Activated CD8-positive, alpha-beta memory T cell treated with anti-CD3 and anti-CD28 coated beads for 4 hours (primary cell): ENCODE measurements at regions not wholly inside any gene's neighbourhood (a gene's known extent, or its start where the extent isn't known, plus 50 kb on each side); places are given as distances from the start of the nearest gene placed in this dataset.

Experiments
- DNase-seq, 2 donors: peaks; one replicate each; pipeline ENCODE4 v3.0.0-alpha.2; 2020; ENCODE audit warnings: low read depth in 2 of 2

GRCh38 chr3:9301091-9301490, 51.6 kb upstream of the SRGAP3 start:
- no peak for DNase-seq

GRCh38 chr3:9301798-9302197, 52.4 kb upstream of the SRGAP3 start:
- no peak for DNase-seq

GRCh38 chr3:9302425-9303181, 53.2 kb upstream of the SRGAP3 start:
- peak; percentile 27 to 49 for DNase-seq

- no peak for DNase-seq
Observed at GRCh38 chr3:9308298-9308990, 54.4 kb upstream of the THUMPD3 start.

- DNase-seq = no peak
Observed at GRCh38 chr3:9310043-9310442, 52.8 kb upstream of the THUMPD3 start.

GRCh38 chr3:9311228-9311627, 51.6 kb upstream of the THUMPD3 start:
- no peak for DNase-seq
